ENCODE measurements at regions not wholly inside any gene's neighbourhood (a gene's known extent, or its start where the extent isn't known, plus 50 kb on each side); places are given as distances from the start of the nearest gene placed in this dataset.

DNA sequence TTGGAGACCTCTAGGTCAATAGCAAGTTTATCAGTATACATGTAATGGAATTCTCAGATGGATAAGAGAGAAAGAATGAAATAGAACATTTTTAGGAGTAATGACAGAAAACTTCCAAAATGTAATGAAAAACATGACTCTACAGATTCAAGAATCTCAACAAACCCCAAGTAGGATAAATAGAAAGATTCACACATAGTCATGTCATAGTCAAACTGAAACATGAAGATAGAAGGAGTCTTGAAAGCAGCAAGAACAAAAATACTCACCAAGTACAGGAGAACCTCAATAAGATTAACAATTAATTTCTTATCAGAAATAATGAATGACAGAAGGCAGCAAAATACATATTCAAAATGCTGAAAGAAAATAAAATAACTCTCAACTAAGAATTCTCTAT lies 164.5 kb downstream of the SPATA31D1 start:
- no peak overlapping the region for H3K4me2 ChIP-seq (ENCODE audit: insufficient read depth, insufficient read length, low read length)
- no peak overlapping the region for H2BK5ac ChIP-seq (ENCODE audit: insufficient read length, low read length)
- Mint-ChIP-seq H3K4me3 (no peak overlapping the region), H3K27me3 (ENCODE audit: low read depth) (no peaks in the 10 kb centered on the region), H3K27ac (no peak overlapping the region), H3K9me3 (no peaks in the 10 kb centered on the region), H3K4me1 (peaks cover 8 to 11% of the 10 kb centered on the region in 2 experiments; a peak in 3 of 4 replicates), H3K36me3 (ENCODE audit: insufficient read depth in 1 of 3, low read depth in 3 of 3) (no peaks in the 10 kb centered on the region)
- H3K23me2 ChIP-seq (ENCODE audit: insufficient read length, low read depth, low read length, poor library complexity, severe bottlenecking) = no peaks in the 10 kb centered on the region
- H2BK15ac ChIP-seq (ENCODE audit: low read depth, low read length) = no peak overlapping the region
- no peaks in the 10 kb centered on the region for H3K79me2 ChIP-seq (ENCODE audit: insufficient read depth, low read length)
- no peaks in the 10 kb centered on the region for H3K4me1 ChIP-seq (ENCODE audit: insufficient read depth, low read length)
- H3K18ac ChIP-seq (ENCODE audit: insufficient read length, low read depth, low read length) = no peak overlapping the region
- no peak overlapping the region for H3K9ac ChIP-seq (ENCODE audit: extremely low read depth, insufficient read length, low read length)
- H2BK20ac ChIP-seq (ENCODE audit: low read depth, low read length, poor library complexity, severe bottlenecking) = no peak overlapping the region
- H4K8ac ChIP-seq (replicated peaks; ENCODE audit: insufficient read length, low read depth, low read length) = no peak overlapping the region
- no peaks in the 10 kb centered on the region for H4K20me1 ChIP-seq (ENCODE audit: control insufficient read depth, insufficient read depth, insufficient read length)
- H4K5ac ChIP-seq (ENCODE audit: insufficient read length, low read depth, low read length) = no peak overlapping the region
- no peaks in the 10 kb centered on the region for H3K27me3 ChIP-seq (ENCODE audit: insufficient read depth, low read length)
- no peak overlapping the region for H2AFZ ChIP-seq (ENCODE audit: low read length)
- H3T11ph ChIP-seq (ENCODE audit: low read length) = no peak overlapping the region
- no peak overlapping the region for H2BK12ac ChIP-seq (ENCODE audit: insufficient read length, low read depth, low read length)
- H3K4ac ChIP-seq (ENCODE audit: low read depth, low read length) = no peak overlapping the region
- H3K56ac ChIP-seq (ENCODE audit: insufficient read length, low read depth, low read length) = no peak overlapping the region
- H4K91ac ChIP-seq (ENCODE audit: insufficient read length, low read depth, low read length) = no peak overlapping the region
- H3K14ac ChIP-seq (ENCODE audit: insufficient read depth, low read length) = no peak overlapping the region
- H2BK120ac ChIP-seq (ENCODE audit: low read depth, low read length, poor library complexity, severe bottlenecking) = no peak overlapping the region
- H2AK5ac ChIP-seq (ENCODE audit: insufficient read length, low read length) = no peak overlapping the region
- TF ChIP-seq, protein P1, sequence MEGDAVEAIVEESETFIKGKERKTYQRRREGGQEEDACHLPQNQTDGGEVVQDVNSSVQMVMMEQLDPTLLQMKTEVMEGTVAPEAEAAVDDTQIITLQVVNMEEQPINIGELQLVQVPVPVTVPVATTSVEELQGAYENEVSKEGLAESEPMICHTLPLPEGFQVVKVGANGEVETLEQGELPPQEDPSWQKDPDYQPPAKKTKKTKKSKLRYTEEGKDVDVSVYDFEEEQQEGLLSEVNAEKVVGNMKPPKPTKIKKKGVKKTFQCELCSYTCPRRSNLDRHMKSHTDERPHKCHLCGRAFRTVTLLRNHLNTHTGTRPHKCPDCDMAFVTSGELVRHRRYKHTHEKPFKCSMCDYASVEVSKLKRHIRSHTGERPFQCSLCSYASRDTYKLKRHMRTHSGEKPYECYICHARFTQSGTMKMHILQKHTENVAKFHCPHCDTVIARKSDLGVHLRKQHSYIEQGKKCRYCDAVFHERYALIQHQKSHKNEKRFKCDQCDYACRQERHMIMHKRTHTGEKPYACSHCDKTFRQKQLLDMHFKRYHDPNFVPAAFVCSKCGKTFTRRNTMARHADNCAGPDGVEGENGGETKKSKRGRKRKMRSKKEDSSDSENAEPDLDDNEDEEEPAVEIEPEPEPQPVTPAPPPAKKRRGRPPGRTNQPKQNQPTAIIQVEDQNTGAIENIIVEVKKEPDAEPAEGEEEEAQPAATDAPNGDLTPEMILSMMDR (conservative IDR thresholded peaks at IDR 0.05) = no peak
- no peak overlapping the region for H3K23ac ChIP-seq (ENCODE audit: insufficient read length, low read depth, low read length)
- H3K27ac ChIP-seq (ENCODE audit: insufficient read length, low read depth, low read length) = no peak overlapping the region
- DNase-seq = no peak
- no peaks in the 10 kb centered on the region for H3K79me1 ChIP-seq (ENCODE audit: insufficient read depth, low read depth, low read length, poor library complexity, severe bottlenecking)
- H3K9me3 ChIP-seq (ENCODE audit: control insufficient read depth, low read depth, low read length) = no peaks in the 10 kb centered on the region
